GM12878 (cell line): ENCODE measurements at regions not wholly inside any gene's neighbourhood (a gene's known extent, or its start where the extent isn't known, plus 50 kb on each side); places are given as distances from the start of the nearest gene placed in this dataset.

Experiments
- ATAC-seq: fragments of 200-7000 bp; cut with Tn5 transposase; 3 replicates; pipeline ENCODE4 v1.9.1; 2020; ENCODE audit warnings: mild to moderate bottlenecking, moderate library complexity
- BruUV-seq: library from RNA; stranded (reverse); fragments of 400-500 nt; replicated peaks from 2 replicates; lab custom pipeline; 2021; lab: Mats Ljungman, UMichigan
- CTCF ChIA-PET: fragments of 300-600 bp; sonication (Branson Sonifier 250); formaldehyde crosslinking; extraction: SDS; loops from one replicate; lab custom pipeline; 2021; ENCODE audit warnings: inconsistent platforms; lab: Yijun Ruan, JAX
- POLR2A ChIA-PET: fragments of 350-600 bp; formaldehyde crosslinking; extraction: SDS; loops from one replicate; lab custom pipeline; 2021; ENCODE audit warnings: inconsistent platforms; lab: Charles Lee
- RAD21 ChIA-PET: fragments of 300-600 bp; sonication (Branson Sonifier 250); formaldehyde crosslinking; loops from one replicate; lab custom pipeline; 2023; ENCODE audit warnings: antibody characterized with exemption; ENCODE audit not compliant: unreplicated experiment; lab: Charles Lee
- SMC1A ChIA-PET: fragments of 300-600 bp; sonication (Branson Sonifier 250); formaldehyde crosslinking; loops from one replicate; lab custom pipeline; 2023; ENCODE audit not compliant: unreplicated experiment, uncharacterized antibody; lab: Charles Lee
- DNase-seq: peaks from one replicate; pipeline ENCODE4 v3.0.0-alpha.2; 2011; ENCODE audit warnings: low read depth, low spot score
- FAIRE-seq: peaks from 3 replicates; lab custom pipeline; 2011; peaks lifted over from hg19 to GRCh38; lab: Jason Lieb, UNC
- H2AFZ ChIP-seq: 2 replicates; pipeline ENCODE4 v1.6.0; 2011; ENCODE audit warnings: low read depth, low read length, control low read depth; ENCODE audit not compliant: control insufficient read depth
- H3K27ac ChIP-seq: 2 replicates; pipeline ENCODE4 v1.5.1; 2011; ENCODE audit warnings: control low read depth; ENCODE audit not compliant: control insufficient read depth, insufficient read depth
- H3K27me3 ChIP-seq, 2 experiments: replicated peaks in 1 of 2; 2 replicates each; pipeline versions ENCODE4 v1.6.0 to v1.6.1; 2011; ENCODE audit warnings: low read length in 1 of 2; ENCODE audit not compliant: control insufficient read depth in 2 of 2, insufficient read depth in 2 of 2
- H3K36me3 ChIP-seq, 2 experiments: 2 replicates each; pipeline ENCODE4 v1.5.1; 2011; ENCODE audit warnings: low read length in 1 of 2; ENCODE audit not compliant: control insufficient read depth in 2 of 2, insufficient read depth in 2 of 2
- H3K4me1 ChIP-seq: 2 replicates; pipeline ENCODE4 v1.6.1; 2011; ENCODE audit warnings: mild to moderate bottlenecking, low read length, moderate library complexity, mixed read lengths; ENCODE audit not compliant: control insufficient read depth, insufficient read depth
- H3K4me2 ChIP-seq: 2 replicates; pipeline ENCODE4 v1.6.0; 2011; ENCODE audit warnings: control low read depth; ENCODE audit not compliant: control insufficient read depth, insufficient read depth
- H3K4me3 ChIP-seq: fragments of 200-600 bp; sonication (generic); 2 replicates; pipeline ENCODE4 v1.5.1; 2016
- H3K79me2 ChIP-seq: 2 replicates; pipeline ENCODE4 v1.6.0; 2011; ENCODE audit warnings: low read length; ENCODE audit not compliant: control insufficient read depth, insufficient read depth
- H3K9ac ChIP-seq: 2 replicates; pipeline ENCODE4 v1.8.0; 2011; ENCODE audit warnings: low read length, control low read depth, mixed read lengths; ENCODE audit not compliant: control insufficient read depth, insufficient read depth
- H3K9me3 ChIP-seq: replicated peaks from 3 replicates; pipeline ENCODE4 v1.5.1; 2011; ENCODE audit warnings: mild to moderate bottlenecking, low read length; ENCODE audit not compliant: control insufficient read depth, insufficient read depth
- H4K20me1 ChIP-seq: 2 replicates; pipeline ENCODE4 v1.6.0; 2011; ENCODE audit not compliant: control insufficient read depth, insufficient read depth
- EGR1 ChIP-seq, 2 experiments: IDR thresholded peaks; 1 replicate in 1 of 2; 2 replicates in 1 of 2; pipeline ENCODE4 v1.6.1; 2011 to 2012; ENCODE audit warnings: low read depth in 2 of 2, low read length in 2 of 2, borderline replicate concordance in 1 of 2, mild to moderate bottlenecking in 1 of 2, moderate library complexity in 1 of 2
- KDM1A ChIP-seq: fragments of 200-600 bp; sonication (generic); IDR thresholded peaks from 2 replicates; pipeline ENCODE4 v1.6.1; 2016; ENCODE audit warnings: borderline replicate concordance
- MYB ChIP-seq: fragments of 150-350 bp; IDR thresholded peaks from 2 replicates; pipeline ENCODE4 v1.6.1; 2014; ENCODE audit warnings: mild to moderate bottlenecking, low read depth, low read length, borderline replicate concordance
- NBN ChIP-seq: fragments of 450-650 bp; IDR thresholded peaks from 2 replicates; pipeline ENCODE4 v1.6.1; 2016
- RCOR1 ChIP-seq: conservative IDR thresholded peaks from 2 replicates; pipeline ENCODE4 v1.6.1; 2012; ENCODE audit warnings: low read depth, low read length, improper control_type of control experiment
- RUNX3 ChIP-seq: IDR thresholded peaks from 2 replicates; pipeline ENCODE4 v1.6.1; 2012; ENCODE audit warnings: low read length, inconsistent platforms
- SIX5 ChIP-seq: IDR thresholded peaks from 2 replicates; pipeline ENCODE4 v1.6.1; 2011; ENCODE audit warnings: mild to moderate bottlenecking, low read depth, low read length, moderate library complexity; ENCODE audit not compliant: severe bottlenecking
- TCF12 ChIP-seq: IDR thresholded peaks from 2 replicates; pipeline ENCODE4 v1.6.1; 2011; ENCODE audit warnings: low read depth, mild to moderate bottlenecking, low read length
- ZNF274 ChIP-seq: IDR thresholded peaks from one replicate; pipeline ENCODE4 v1.8.0; 2011; ENCODE audit not compliant: insufficient read length, insufficient read depth
- WGBS: methylation state at CpG from one replicate; pipeline ENCODE4 v1.1.6; 2016; ENCODE audit warnings: low lambda C conversion rate; ENCODE audit not compliant: insufficient replicate concordance, insufficient coverage; ENCODE audit errors: missing lambda C conversion rate; 5-methylcytosine and 5-hydroxymethylcytosine counted together
- in situ Hi-C: fragments of 300-500 bp; cut with MboI; formaldehyde crosslinking; loops from 9 replicates; pipeline ENCODE4 v1.14.3; 2018; ENCODE audit warnings: mixed read lengths
- intact Hi-C: fragments of 100-400 bp; cut with micrococcal nuclease; formaldehyde crosslinking; loops from one replicate; pipeline ENCODE4 v1.14.2; 2022; ENCODE audit not compliant: unreplicated experiment

- ChIA-PET POLR2A (no interaction called here), SMC1A (no interaction called here), CTCF (no interaction called here), RAD21 (no interaction called here)
- H3K4me1 ChIP-seq: no peaks in the 10 kb centered on the region
- ATAC-seq (no peak), DNase-seq (no peak), FAIRE-seq (no peak)
- H3K4me3 ChIP-seq: no peak overlapping the region
- TF ChIP-seq SIX5 (no peak), ZNF274 (no peak), KDM1A (no peak), TCF12 (no peak), RUNX3 (no peak), RCOR1 (no peak), MYB (no peak), EGR1 (IDR thresholded peaks at IDR 0.05; ENCODE audit: borderline replicate concordance in 1 of 2, low read depth in 2 of 2, low read length in 2 of 2) (no peak), NBN (no peak)
- WGBS: 40% methylated on average over 25 of the region's 25 CpGs
- no peaks in the 10 kb centered on the region; a peak in 1 of 4 replicates for H3K27me3 ChIP-seq
- no peak overlapping the region for H3K27ac ChIP-seq
- in situ Hi-C loops: loop anchor here (25.0 kb wide), 1 partner anchor 712 kb away; no protein-coding TSS in a partner anchor
- BruUV-seq: no TSS peak
- no peaks in the 10 kb centered on the region for H3K79me2 ChIP-seq
- no peaks in the 10 kb centered on the region; the same call in 2 of the 3 replicates for H3K9me3 ChIP-seq
- no peak overlapping the region for H2AFZ ChIP-seq
- H3K4me2 ChIP-seq: no peak overlapping the region
- intact Hi-C loops: no loop called here
- H3K9ac ChIP-seq: no peak overlapping the region
- no peaks in the 10 kb centered on the region for H3K36me3 ChIP-seq
- H4K20me1 ChIP-seq: no peaks in the 10 kb centered on the region
These were observed 501.9 kb downstream of the BRD1 start for GRCh38 chr22:49325531-49326395.
